OCI-LY7 (cell line): ENCODE measurements at regions not wholly inside any gene's neighbourhood (a gene's known extent, or its start where the extent isn't known, plus 50 kb on each side); places are given as distances from the start of the nearest gene placed in this dataset.

ENCODE experiments used
- BruUV-seq: library from RNA; stranded (reverse); fragments of 400-500 nt; replicated peaks from 2 replicates; lab custom pipeline; 2021; lab: Mats Ljungman, UMichigan
- CTCF ChIA-PET: fragments of 300-600 bp; sonication (Branson Sonifier 250); formaldehyde crosslinking; loops from one replicate; lab custom pipeline; 2022; ENCODE audit warnings: antibody characterized with exemption; ENCODE audit not compliant: unreplicated experiment; lab: Charles Lee
- POLR2A ChIA-PET: fragments of 300-600 bp; sonication (Branson Sonifier 250); formaldehyde crosslinking; loops from one replicate; lab custom pipeline; 2022; ENCODE audit warnings: antibody characterized with exemption; lab: Charles Lee
- DNase-seq: peaks from one replicate; pipeline ENCODE4 v3.0.0-alpha.2; 2015; ENCODE audit warnings: low spot score
- H2AFZ ChIP-seq: fragments of 200-600 bp; sonication (generic), shearing (Covaris generic); 2 replicates; pipeline ENCODE4 v1.6.1; 2014; ENCODE audit warnings: mild to moderate bottlenecking, antibody characterized with exemption, low read length, moderate library complexity
- H3K27ac ChIP-seq: fragments of 200-600 bp; sonication (generic); 2 replicates; pipeline ENCODE4 v1.5.1; 2014; ENCODE audit warnings: mixed run types, low read depth, mild to moderate bottlenecking, moderate library complexity, low read length, inconsistent platforms; ENCODE audit not compliant: poor library complexity, severe bottlenecking
- H3K36me3 ChIP-seq: fragments of 200-600 bp; sonication (generic); 2 replicates; pipeline ENCODE4 v1.6.1; 2014; ENCODE audit warnings: mild to moderate bottlenecking, antibody characterized with exemption, low read length, moderate library complexity, mixed read lengths; ENCODE audit not compliant: insufficient read depth
- H3K4me1 ChIP-seq: fragments of 200-600 bp; sonication (generic); 2 replicates; pipeline ENCODE4 v1.5.1; 2014; ENCODE audit warnings: mild to moderate bottlenecking, low read length; ENCODE audit not compliant: insufficient read depth, poor library complexity, severe bottlenecking
- H3K4me2 ChIP-seq: fragments of 200-600 bp; sonication (generic); 2 replicates; pipeline ENCODE4 v1.6.1; 2014; ENCODE audit warnings: mild to moderate bottlenecking, low read length
- H3K4me3 ChIP-seq: fragments of 200-600 bp; sonication (generic); 2 replicates; pipeline ENCODE4 v1.5.1; 2014; ENCODE audit warnings: mild to moderate bottlenecking, low read depth, low read length; ENCODE audit not compliant: poor library complexity, severe bottlenecking
- H3K79me2 ChIP-seq: fragments of 200-600 bp; sonication (generic); 2 replicates; pipeline ENCODE4 v1.6.1; 2016; ENCODE audit warnings: low read depth, mild to moderate bottlenecking, low read length, moderate library complexity, mixed read lengths; ENCODE audit not compliant: insufficient read depth
- H3K9me2 ChIP-seq: fragments of 200-600 bp; sonication (generic); 2 replicates; pipeline ENCODE4 v1.6.1; 2016; ENCODE audit warnings: mild to moderate bottlenecking, low read length, mixed read lengths; ENCODE audit not compliant: insufficient read depth
- H3K9me3 ChIP-seq: fragments of 200-600 bp; sonication (generic); 2 replicates; pipeline ENCODE4 v1.6.1; 2014; ENCODE audit warnings: mild to moderate bottlenecking, mixed run types, low read length, mixed read lengths
- H4K20me1 ChIP-seq: fragments of 200-600 bp; sonication (generic); 2 replicates; pipeline ENCODE4 v1.6.1; 2014; ENCODE audit warnings: mild to moderate bottlenecking, antibody characterized with exemption, low read length, moderate library complexity, mixed read lengths; ENCODE audit not compliant: insufficient read depth
- CTCF ChIP-seq: fragments of 200-600 bp; sonication (generic); conservative IDR thresholded peaks from 2 replicates; pipeline ENCODE4 v1.5.1; 2014; ENCODE audit warnings: mild to moderate bottlenecking, antibody characterized with exemption, low read length, moderate library complexity, mixed read lengths
- EZH2phosphoT487 ChIP-seq: fragments of 200-600 bp; sonication (generic); IDR thresholded peaks from 2 replicates; pipeline ENCODE4 v1.6.1; 2018; ENCODE audit warnings: low read depth, borderline replicate concordance, mild to moderate bottlenecking, mixed run types, antibody characterized with exemption, low read length, moderate library complexity, mixed read lengths
- intact Hi-C: fragments of 100-400 bp; cut with micrococcal nuclease; formaldehyde crosslinking; loops from one replicate; pipeline ENCODE4 v1.10.0; 2022; ENCODE audit not compliant: unreplicated experiment

DNA sequence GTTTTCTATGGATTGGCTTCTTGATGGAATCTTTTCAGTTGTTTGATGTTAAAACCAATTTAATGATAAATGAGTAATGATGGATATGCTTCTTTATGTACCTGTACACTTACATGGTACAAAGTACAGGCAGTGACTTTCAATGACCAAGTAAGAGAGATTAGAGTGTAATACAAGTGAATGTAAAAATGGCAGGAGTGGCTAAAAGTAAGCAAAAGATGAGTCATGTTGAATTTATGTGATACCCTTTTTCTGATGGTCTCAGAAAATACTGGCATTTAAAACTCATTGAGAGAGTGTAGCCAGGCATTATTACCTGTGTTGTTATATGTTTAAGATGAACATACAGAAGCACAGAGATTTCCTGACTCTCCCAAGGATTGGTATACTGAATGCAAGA lies 97.1 kb downstream of the GPR85 start:
- H2AFZ ChIP-seq = no peak overlapping the region
- H3K9me2 ChIP-seq = no peaks in the 10 kb centered on the region
- no peaks in the 10 kb centered on the region for H4K20me1 ChIP-seq
- H3K27ac ChIP-seq = no peak overlapping the region
- no peak overlapping the region for H3K4me3 ChIP-seq
- TF ChIP-seq EZH2phosphoT487 (no peak), CTCF (no peak)
- intact Hi-C loops = loop anchor here (5.0 kb wide), 1 partner anchor 153 kb away; no protein-coding TSS in a partner anchor
- no peaks in the 10 kb centered on the region for H3K9me3 ChIP-seq
- peaks cover 14% of the 10 kb centered on the region for H3K4me1 ChIP-seq
- CTCF ChIA-PET = no interaction called here
- no peak overlapping the region for H3K4me2 ChIP-seq
- DNase-seq = no peak
- BruUV-seq = no TSS peak
- H3K79me2 ChIP-seq = no peaks in the 10 kb centered on the region
- H3K36me3 ChIP-seq = no peaks in the 10 kb centered on the region
- POLR2A ChIA-PET = interaction anchor here (1.6 kb wide), 1 partner anchor 49 kb away, joined by 4 read pairs; a partner anchor contains a TSS

- H2AFZ ChIP-seq = no peak overlapping the region; the same call in 1 of the 2 replicates
- no peak overlapping the region for H3K4me2 ChIP-seq
- no peaks in the 10 kb centered on the region for H3K9me2 ChIP-seq
- H3K79me2 ChIP-seq = no peaks in the 10 kb centered on the region
- no peak overlapping the region for H3K4me3 ChIP-seq
- TF ChIP-seq EZH2phosphoT487 (no peak), CTCF (no peak)
- no TSS peak for BruUV-seq
- intact Hi-C loops = loop anchor here (5.0 kb wide), 1 partner anchor 155 kb away; no protein-coding TSS in a partner anchor
- peaks cover 37% of the 10 kb centered on the region for H3K4me1 ChIP-seq
- H4K20me1 ChIP-seq = no peaks in the 10 kb centered on the region
- POLR2A ChIA-PET = interaction anchor here (1.0 to 1.8 kb wide), 5 partner anchors 13 to 155 kb away, joined by 3 to 8 read pairs (median 3); a partner anchor contains a TSS
- CTCF ChIA-PET = interaction anchor here (0.5 kb wide), 1 partner anchor 1270 kb away, joined by 3 read pairs; no protein-coding TSS in a partner anchor
- H3K27ac ChIP-seq = no peak overlapping the region
- no peaks in the 10 kb centered on the region for H3K9me3 ChIP-seq
- no peaks in the 10 kb centered on the region for H3K36me3 ChIP-seq
- no peak for DNase-seq
Observed at GRCh38 chr7:112987171-112987570, 99.5 kb downstream of the GPR85 start.
